Breast epithelium (tissue), 4 donors: ENCODE measurements at regions not wholly inside any gene's neighbourhood (a gene's known extent, or its start where the extent isn't known, plus 50 kb on each side); places are given as distances from the start of the nearest gene placed in this dataset.
"Not testable (repeated sequence)": the region's sequence is repeated elsewhere in the genome, so short reads cannot be mapped to it uniquely, and the experiment has no call there.

ENCODE experiments used
- DNase-seq, 2 donors: peaks; one replicate each; pipeline ENCODE4 v3.0.0-alpha.2; 2019; ENCODE audit warnings: low spot score in 2 of 2
- H3K27ac ChIP-seq, 2 donors: fragments of 200-600 bp; sonication (generic) in 1 of 2; one replicate each; pipeline ENCODE4 v1.5.1; 2016 to 2019; ENCODE audit warnings: mild to moderate bottlenecking in 1 of 2
- H3K27me3 ChIP-seq, 2 donors: fragments of 200-600 bp; sonication (generic) in 1 of 2; one replicate each; pipeline versions ENCODE4 v1.5.1 to v1.6.0; 2017 to 2019; ENCODE audit warnings: control low read depth in 1 of 2, mild to moderate bottlenecking in 1 of 2
- H3K36me3 ChIP-seq: fragments of 200-600 bp; one replicate; pipeline ENCODE4 v1.5.1; 2019
- H3K4me1 ChIP-seq, 2 donors: fragments of 200-600 bp; sonication (generic); one replicate each; pipeline ENCODE4 v1.5.1; 2016 to 2019; ENCODE audit warnings: control low read depth in 1 of 2
- H3K4me3 ChIP-seq, 3 donors: fragments of 200-600 bp; sonication (generic); 1 replicate in 2 of 3; 2 replicates in 1 of 3; pipeline ENCODE4 v1.5.1; 2016 to 2019; ENCODE audit warnings: mild to moderate bottlenecking in 3 of 3, moderate library complexity in 2 of 3
- H3K9me3 ChIP-seq, 2 donors: fragments of 200-600 bp; sonication (generic) in 1 of 2; one replicate each; pipeline ENCODE4 v1.5.1; 2016 to 2019; ENCODE audit warnings: control low read depth in 1 of 2
- CTCF ChIP-seq, 3 donors: fragments of 450-650 bp; IDR thresholded peaks; one replicate each; pipeline ENCODE4 v1.5.1; 2016 to 2017; ENCODE audit warnings: antibody characterized with exemption in 3 of 3, mild to moderate bottlenecking in 3 of 3, moderate library complexity in 3 of 3
- POLR2A ChIP-seq: fragments of 450-650 bp; IDR thresholded peaks from one replicate; pipeline ENCODE4 v1.6.1; 2016; ENCODE audit warnings: antibody characterized with exemption, mild to moderate bottlenecking, moderate library complexity
- POLR2AphosphoS5 ChIP-seq, 3 donors: sonication (generic); formaldehyde crosslinking; IDR thresholded peaks; one replicate each; pipeline ENCODE4 v1.6.1; 2017; ENCODE audit warnings: antibody characterized with exemption in 3 of 3
- intact Hi-C: fragments of 100-400 bp; cut with DNase I; formaldehyde crosslinking; loops from one replicate; pipeline ENCODE4 v1.15.1; 2023; ENCODE audit warnings: low total_unique reads

GRCh38 chr5:96193946-96194345, 232.3 kb upstream of the ELL2 start:
- no peaks in the 10 kb centered on the region for H3K9me3 ChIP-seq
- no peaks in the 10 kb centered on the region for H3K36me3 ChIP-seq
- no peak for DNase-seq
- H3K4me3 ChIP-seq = no peak overlapping the region
- H3K4me1 ChIP-seq = no peaks in the 10 kb centered on the region
- no peak overlapping the region for H3K27ac ChIP-seq
- intact Hi-C loops = no loop called here
- TF ChIP-seq POLR2AphosphoS5 (IDR thresholded peaks at IDR 0.05) = no peak
- TF ChIP-seq POLR2A = no peak
- no peak for TF ChIP-seq CTCF (IDR thresholded peaks at IDR 0.05)
- H3K27me3 ChIP-seq = no peaks in the 10 kb centered on the region

- intact Hi-C loops = no loop called here
- DNase-seq = no peak
Observed at GRCh38 chr5:96189987-96190386, 228.3 kb upstream of the ELL2 start.

GRCh38 chr5:96189028-96189826, 227.6 kb upstream of the ELL2 start:
- H3K27me3 ChIP-seq = no peaks in the 10 kb centered on the region
- TF ChIP-seq POLR2AphosphoS5 (IDR thresholded peaks at IDR 0.05) (no peak), POLR2A (no peak), CTCF (IDR thresholded peaks at IDR 0.05) (no peak)

More at GRCh38 chr5:96189987-96190386, 228.3 kb upstream of the ELL2 start:
- Histone ChIP-seq H3K9me3 (no peaks in the 10 kb centered on the region), H3K27me3 (no peaks in the 10 kb centered on the region), H3K27ac (no peak overlapping the region), H3K4me1 (no peaks in the 10 kb centered on the region), H3K4me3 (no peak overlapping the region), H3K36me3 (no peaks in the 10 kb centered on the region)
- TF ChIP-seq CTCF (IDR thresholded peaks at IDR 0.05) (no peak), POLR2AphosphoS5 (IDR thresholded peaks at IDR 0.05) (no peak), POLR2A (no peak)

GRCh38 chr5:96187309-96188027, 225.8 kb upstream of the ELL2 start:
- TF ChIP-seq POLR2AphosphoS5 (IDR thresholded peaks at IDR 0.05) = no peak
- no peak for TF ChIP-seq CTCF (IDR thresholded peaks at IDR 0.05)
- TF ChIP-seq POLR2A = no peak
- intact Hi-C loops = no loop called here
- H3K27ac ChIP-seq = no peak overlapping the region
- DNase-seq = no peak
- no peaks in the 10 kb centered on the region for H3K4me1 ChIP-seq
- H3K36me3 ChIP-seq = no peaks in the 10 kb centered on the region
- H3K27me3 ChIP-seq = no peaks in the 10 kb centered on the region
- no peak overlapping the region for H3K4me3 ChIP-seq
- H3K9me3 ChIP-seq = no peaks in the 10 kb centered on the region

More at GRCh38 chr5:96189028-96189826, 227.6 kb upstream of the ELL2 start:
- no peaks in the 10 kb centered on the region for H3K4me1 ChIP-seq
- H3K36me3 ChIP-seq = no peaks in the 10 kb centered on the region
- DNase-seq = no peak
- H3K27ac ChIP-seq = no peak overlapping the region
- intact Hi-C loops = no loop called here
- H3K4me3 ChIP-seq = no peak overlapping the region
- no peaks in the 10 kb centered on the region for H3K9me3 ChIP-seq

- not testable (repeated sequence) for H3K9me3 ChIP-seq
Observed at GRCh38 chr5:96184510-96184909, 222.9 kb upstream of the ELL2 start.

More at GRCh38 chr5:96184510-96184909, 222.9 kb upstream of the ELL2 start:
- H3K36me3 ChIP-seq, DNase-seq, intact Hi-C loops, H3K27me3 ChIP-seq, H3K27ac ChIP-seq, H3K4me1 ChIP-seq, H3K4me3 ChIP-seq: not testable (repeated sequence)
